T-cell (primary cell): ENCODE measurements at regions not wholly inside any gene's neighbourhood (a gene's known extent, or its start where the extent isn't known, plus 50 kb on each side); places are given as distances from the start of the nearest gene placed in this dataset.

Experiments used
- ATAC-seq, 4 experiments: fragments of 200-7000 bp in 3 of 4; fragments of 150-1000 bp in 1 of 4; cut with Tn5 transposase; replicated peaks in 1 of 4; 1 replicate in 3 of 4; 2 replicates in 1 of 4; pipeline ENCODE4 v1.10.0; 2021; ENCODE audit warnings: moderate library complexity in 3 of 4, mild to moderate bottlenecking in 2 of 4, moderate number of reproducible peaks in 1 of 4
- CTCF ChIA-PET, 2 donors: fragments of 300-600 bp; sonication (Branson Sonifier 250); formaldehyde crosslinking; loops; one replicate each; lab custom pipeline; 2022; ENCODE audit warnings: antibody characterized with exemption in 2 of 2; lab: Charles Lee
- POLR2A ChIA-PET, 2 donors: fragments of 300-600 bp; sonication (Branson Sonifier 250); formaldehyde crosslinking; loops; one replicate each; lab custom pipeline; 2022; ENCODE audit warnings: antibody characterized with exemption in 2 of 2; lab: Charles Lee
- DNase-seq, 35 experiments: peaks; one replicate each; pipeline versions ENCODE4 v3.0.0 to v3.0.0-alpha.2; 2013 to 2023
- H3K27ac ChIP-seq: one replicate; pipeline ENCODE4 v1.5.1; 2013; ENCODE audit warnings: low read length
- H3K27me3 ChIP-seq, 2 experiments: replicated peaks in 1 of 2; 1 replicate in 1 of 2; 2 replicates in 1 of 2; pipeline versions ENCODE4 v1.6.1 to v1.7.0; 2013; ENCODE audit warnings: low read length in 1 of 2, mixed read lengths in 1 of 2; ENCODE audit not compliant: control insufficient read depth in 2 of 2, insufficient read depth in 2 of 2; ENCODE audit errors: extremely low read depth in 1 of 2
- H3K36me3 ChIP-seq, 2 donors: 1 replicate in 1 of 2; 2 replicates in 1 of 2; pipeline versions ENCODE4 v1.6.1 to v1.7.0; 2013; ENCODE audit warnings: low read length in 1 of 2; ENCODE audit not compliant: control insufficient read depth in 2 of 2, insufficient read depth in 1 of 2; ENCODE audit errors: extremely low read depth in 1 of 2
- H3K4me1 ChIP-seq, 2 experiments: 1 replicate in 1 of 2; 2 replicates in 1 of 2; pipeline versions ENCODE4 v1.6.1 to v1.7.0; 2013; ENCODE audit warnings: low read length in 2 of 2, mixed read lengths in 1 of 2; ENCODE audit not compliant: insufficient read depth in 2 of 2, control insufficient read depth in 1 of 2; ENCODE audit errors: extremely low read depth in 1 of 2
- H3K4me3 ChIP-seq, 2 donors: 1 replicate in 1 of 2; 2 replicates in 1 of 2; pipeline versions ENCODE4 v1.5.1 to v1.7.0; 2013; ENCODE audit warnings: mild to moderate bottlenecking in 2 of 2, low read length in 1 of 2, moderate library complexity in 1 of 2; ENCODE audit not compliant: control insufficient read depth in 1 of 2; ENCODE audit errors: extremely low read depth in 1 of 2
- H3K9me3 ChIP-seq: 2 replicates; pipeline ENCODE4 v1.7.0; 2013
- H3K27ac Mint-ChIP-seq, 2 donors: one replicate each; pipeline ENCODE4 v1.8.0; 2020 to 2021; ENCODE audit warnings: mild to moderate bottlenecking in 2 of 2, mixed read lengths in 2 of 2
- H3K27me3 Mint-ChIP-seq, 2 donors: one replicate each; pipeline ENCODE4 v1.8.0; 2021 to 2022; ENCODE audit warnings: mixed read lengths in 2 of 2
- H3K36me3 Mint-ChIP-seq: one replicate; pipeline ENCODE4 v1.8.0; 2021; ENCODE audit warnings: mixed read lengths
- H3K4me1 Mint-ChIP-seq, 3 donors: one replicate each; pipeline ENCODE4 v1.8.0; 2020 to 2022; ENCODE audit warnings: mixed read lengths in 3 of 3, mild to moderate bottlenecking in 1 of 3
- H3K4me3 Mint-ChIP-seq, 3 donors: one replicate each; pipeline ENCODE4 v1.8.0; 2020 to 2022; ENCODE audit warnings: mild to moderate bottlenecking in 3 of 3, mixed read lengths in 3 of 3, moderate library complexity in 3 of 3
- H3K9me3 Mint-ChIP-seq, 3 donors: one replicate each; pipeline ENCODE4 v1.8.0; 2020 to 2022; ENCODE audit warnings: mixed read lengths in 3 of 3
- WGBS: methylation state at CpG from one replicate; pipeline ENCODE4 v1.1.5; 2013; ENCODE audit warnings: missing lambda C conversion rate; ENCODE audit not compliant: insufficient coverage; 5-methylcytosine and 5-hydroxymethylcytosine counted together

- CTCF ChIA-PET: no interaction called here
- 100% methylated on average over 2 of the region's 4 CpGs for WGBS
- no peaks in the 10 kb centered on the region for H3K36me3 ChIP-seq
- POLR2A ChIA-PET: no interaction called here
- no peak overlapping the region for H3K27ac Mint-ChIP-seq
- no peaks in the 10 kb centered on the region for H3K9me3 Mint-ChIP-seq
- H3K27ac ChIP-seq: no peak overlapping the region
- H3K27me3 ChIP-seq: peaks cover 2 to 39% of the 10 kb centered on the region in 2 experiments
- H3K4me1 ChIP-seq: peaks cover 0 to 3% of the 10 kb centered on the region in 2 experiments
- ATAC-seq (no peak), DNase-seq (no peak)
- H3K4me1 Mint-ChIP-seq: no peaks in the 10 kb centered on the region
- peaks cover 31 to 32% of the 10 kb centered on the region in 2 donors for H3K27me3 Mint-ChIP-seq
- H3K36me3 Mint-ChIP-seq: no peaks in the 10 kb centered on the region
- H3K9me3 ChIP-seq: no peaks in the 10 kb centered on the region
- no peak overlapping the region for H3K4me3 Mint-ChIP-seq
- H3K4me3 ChIP-seq: no peak overlapping the region
Observed at GRCh38 chr1:30049748-30050296, 673.6 kb downstream of the MATN1 start.

GRCh38 chr1:30048905-30049304 is 674.5 kb downstream of the MATN1 start:
- Histone ChIP-seq H3K4me1 (peaks cover 0 to 12% of the 10 kb centered on the region in 2 experiments), H3K27me3 (peaks cover 0 to 39% of the 10 kb centered on the region in 2 experiments), H3K9me3 (no peaks in the 10 kb centered on the region), H3K4me3 (no peak overlapping the region), H3K36me3 (no peaks in the 10 kb centered on the region), H3K27ac (no peak overlapping the region)
- Mint-ChIP-seq H3K4me3 (no peak overlapping the region), H3K4me1 (peaks cover 0 to 3% (median 0%) of the 10 kb centered on the region in 3 donors), H3K27me3 (peaks cover 31 to 34% of the 10 kb centered on the region in 2 donors), H3K27ac (no peak overlapping the region), H3K36me3 (no peaks in the 10 kb centered on the region), H3K9me3 (no peaks in the 10 kb centered on the region)
- no peak for ATAC-seq
- DNase-seq: peak in 1 of 35 experiments; percentile 2
- POLR2A ChIA-PET: no interaction called here
- CTCF ChIA-PET: no interaction called here
- WGBS: no CpG with 5 or more reads among the region's 5 CpGs

DNA sequence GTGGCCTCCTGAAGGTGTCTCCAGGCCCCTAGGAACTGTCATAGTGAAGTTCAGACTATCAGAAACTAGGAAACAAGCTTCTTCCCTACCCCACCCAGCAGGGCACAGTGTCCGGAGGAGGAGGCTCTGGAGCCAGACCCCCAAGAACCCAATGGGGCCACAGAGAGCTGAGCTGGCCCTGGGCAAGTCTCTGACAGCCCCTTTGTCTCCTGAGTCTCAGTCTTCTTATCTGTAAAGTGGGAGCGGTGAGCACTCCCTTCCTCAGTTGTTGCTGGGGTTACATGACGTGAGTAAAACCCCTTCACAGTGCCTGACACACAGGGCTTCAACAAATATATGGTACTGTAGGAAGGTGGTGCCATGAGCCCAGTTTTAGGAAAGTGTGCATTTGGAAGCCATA is 675.8 kb downstream of the MATN1 start:
- Mint-ChIP-seq H3K9me3 (peaks cover 0 to 3% (median 0%) of the 10 kb centered on the region in 3 donors), H3K27me3 (peaks cover 22 to 24% of the 10 kb centered on the region in 2 donors), H3K4me3 (no peak overlapping the region), H3K4me1 (peaks cover 0 to 9% (median 0%) of the 10 kb centered on the region in 3 donors), H3K27ac (no peak overlapping the region), H3K36me3 (no peaks in the 10 kb centered on the region)
- Histone ChIP-seq H3K4me1 (peaks cover 0 to 23% of the 10 kb centered on the region in 2 experiments), H3K36me3 (no peaks in the 10 kb centered on the region), H3K9me3 (no peaks in the 10 kb centered on the region), H3K27me3 (peaks cover 0 to 39% of the 10 kb centered on the region in 2 experiments), H3K4me3 (no peak overlapping the region), H3K27ac (no peak overlapping the region)
- ChIA-PET POLR2A (no interaction called here), CTCF (no interaction called here)
- 80% methylated on average over 1 of the region's 3 CpGs for WGBS
- no peak for DNase-seq
- ATAC-seq: no peak

DNA sequence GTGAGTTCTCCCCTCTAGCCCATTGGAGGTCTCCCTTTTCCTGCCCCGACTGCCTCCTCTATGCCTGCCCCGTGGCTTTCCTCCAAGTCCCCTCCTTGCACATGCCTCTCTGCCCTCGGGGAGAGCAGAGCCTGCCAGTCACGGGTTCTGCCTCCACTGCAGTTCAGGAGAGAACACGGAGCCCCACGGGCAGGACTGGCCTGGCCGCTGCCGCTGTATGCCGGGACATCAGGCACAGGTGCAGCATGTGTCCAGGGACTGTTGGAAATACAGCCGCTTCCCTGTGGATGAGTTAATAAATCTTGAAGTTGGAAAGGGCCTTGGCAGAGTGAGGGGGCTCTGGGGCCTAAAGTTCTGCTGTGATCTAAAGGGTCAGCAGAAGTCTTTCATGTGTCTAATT is 676.6 kb downstream of the MATN1 start:
- no peaks in the 10 kb centered on the region for H3K9me3 ChIP-seq
- Mint-ChIP-seq H3K9me3 (peaks cover 0 to 3% (median 0%) of the 10 kb centered on the region in 3 donors), H3K27me3 (peaks cover 16 to 21% of the 10 kb centered on the region in 2 donors), H3K36me3 (no peaks in the 10 kb centered on the region), H3K4me1 (peaks cover 0 to 9% (median 0%) of the 10 kb centered on the region in 3 donors), H3K4me3 (no peak overlapping the region), H3K27ac (no peak overlapping the region)
- H3K27ac ChIP-seq: no peak overlapping the region
- H3K27me3 ChIP-seq: peaks cover 0 to 34% of the 10 kb centered on the region in 2 experiments
- WGBS: 93% methylated on average over 9 of the region's 10 CpGs
- H3K4me3 ChIP-seq: no peak overlapping the region
- CTCF ChIA-PET: no interaction called here
- H3K4me1 ChIP-seq: peaks cover 0 to 31% of the 10 kb centered on the region in 2 experiments
- no peaks in the 10 kb centered on the region for H3K36me3 ChIP-seq
- peak in 1 of 35 experiments; percentile 10 for DNase-seq
- no peak for ATAC-seq
- POLR2A ChIA-PET: no interaction called here

- Histone ChIP-seq H3K36me3 (no peaks in the 10 kb centered on the region), H3K9me3 (no peaks in the 10 kb centered on the region), H3K4me3 (no peak overlapping the region), H3K4me1 (peaks cover 0 to 40% of the 10 kb centered on the region in 2 experiments), H3K27me3 (peaks cover 0 to 35% of the 10 kb centered on the region in 2 experiments), H3K27ac (no peak overlapping the region)
- DNase-seq (peak in 1 of 35 experiments; percentile 15), ATAC-seq (no peak)
- Mint-ChIP-seq H3K4me1 (peaks cover 0 to 9% (median 0%) of the 10 kb centered on the region in 3 donors), H3K27ac (no peak overlapping the region), H3K9me3 (peaks cover 0 to 3% (median 0%) of the 10 kb centered on the region in 3 donors), H3K27me3 (peaks cover 14% of the 10 kb centered on the region in 2 donors), H3K36me3 (no peaks in the 10 kb centered on the region), H3K4me3 (no peak overlapping the region)
- WGBS: 63% methylated on average over 3 of the region's 4 CpGs
- ChIA-PET CTCF (no interaction called here), POLR2A (no interaction called here)
Observed at GRCh38 chr1:30045304-30046090, 677.9 kb downstream of the MATN1 start.

GRCh38 chr1:30044656-30045144 is 678.7 kb downstream of the MATN1 start:
- 67% methylated on average over 1 of the region's 2 CpGs for WGBS
- peaks cover 0 to 38% of the 10 kb centered on the region in 2 experiments for H3K27me3 ChIP-seq
- peaks cover 0 to 40% of the 10 kb centered on the region in 2 experiments for H3K4me1 ChIP-seq
- H3K4me1 Mint-ChIP-seq: peaks cover 0 to 9% (median 0%) of the 10 kb centered on the region in 3 donors
- CTCF ChIA-PET: no interaction called here
- no peaks in the 10 kb centered on the region for H3K9me3 ChIP-seq
- POLR2A ChIA-PET: no interaction called here
- H3K9me3 Mint-ChIP-seq: peaks cover 0 to 3% (median 0%) of the 10 kb centered on the region in 3 donors
- no peak overlapping the region for H3K4me3 ChIP-seq
- no peaks in the 10 kb centered on the region for H3K36me3 Mint-ChIP-seq
- peak in 1 of 35 experiments; percentile 11 for DNase-seq
- H3K4me3 Mint-ChIP-seq: no peak overlapping the region
- H3K36me3 ChIP-seq: no peaks in the 10 kb centered on the region
- no peak for ATAC-seq
- peaks cover 9 to 14% of the 10 kb centered on the region in 2 donors for H3K27me3 Mint-ChIP-seq
- H3K27ac Mint-ChIP-seq: no peak overlapping the region
- H3K27ac ChIP-seq: no peak overlapping the region
